Panc1 (cell line): ENCODE measurements at regions not wholly inside any gene's neighbourhood (a gene's known extent, or its start where the extent isn't known, plus 50 kb on each side); places are given as distances from the start of the nearest gene placed in this dataset.

Experiments used
- ATAC-seq: fragments of 200-7000 bp; cut with Tn5 transposase; 2 replicates; pipeline ENCODE4 v1.9.1; 2020; ENCODE audit warnings: mild to moderate bottlenecking, moderate library complexity
- BruUV-seq: library from RNA; stranded (reverse); fragments of 400-500 nt; replicated peaks from 2 replicates; lab custom pipeline; 2021; lab: Mats Ljungman, UMichigan
- CTCF ChIA-PET: fragments of 300-600 bp; sonication (Branson Sonifier 250); formaldehyde crosslinking; loops from one replicate; lab custom pipeline; 2022; ENCODE audit warnings: antibody characterized with exemption; lab: Charles Lee
- POLR2A ChIA-PET: fragments of 300-600 bp; sonication (Branson Sonifier 250); formaldehyde crosslinking; loops from one replicate; lab custom pipeline; 2022; ENCODE audit warnings: antibody characterized with exemption; lab: Charles Lee
- DNase-seq: peaks from one replicate; pipeline ENCODE4 v3.0.0-alpha.2; 2010; ENCODE audit warnings: low read depth, low spot score
- H3K27ac ChIP-seq: 2 replicates; pipeline ENCODE4 v1.5.1; 2011; ENCODE audit warnings: mild to moderate bottlenecking, low read length, inconsistent platforms
- H3K27me3 ChIP-seq: fragments of 200-500 bp; sonication (Bioruptor generic); 2 replicates; pipeline ENCODE4 v1.6.0; 2014; ENCODE audit warnings: low read length, inconsistent platforms; ENCODE audit not compliant: control insufficient read depth, insufficient read depth
- H3K36me3 ChIP-seq: fragments of 200-500 bp; sonication (Bioruptor generic); 2 replicates; pipeline ENCODE4 v1.5.1; 2014; ENCODE audit warnings: inconsistent platforms, mild to moderate bottlenecking, low read length, moderate library complexity; ENCODE audit not compliant: control insufficient read depth, insufficient read depth
- H3K4me1 ChIP-seq: 2 replicates; pipeline ENCODE4 v1.5.1; 2011; ENCODE audit warnings: inconsistent platforms, mild to moderate bottlenecking, low read length, moderate library complexity; ENCODE audit not compliant: control insufficient read depth, insufficient read depth
- H3K4me3 ChIP-seq, 2 experiments: 2 replicates each; pipeline ENCODE4 v1.5.1; 2011 to 2012; ENCODE audit warnings: low read depth in 2 of 2, low read length in 2 of 2, mild to moderate bottlenecking in 2 of 2, inconsistent platforms in 1 of 2, moderate library complexity in 1 of 2
- H3K9me3 ChIP-seq: fragments of 200-500 bp; sonication (Bioruptor generic); 2 replicates; pipeline ENCODE4 v1.5.1; 2014; ENCODE audit warnings: low read depth, mild to moderate bottlenecking, inconsistent platforms, low read length, moderate library complexity; ENCODE audit not compliant: control insufficient read depth, insufficient read depth
- POLR2AphosphoS5 ChIP-seq: IDR thresholded peaks from 2 replicates; pipeline ENCODE4 v1.6.1; 2012; ENCODE audit warnings: mild to moderate bottlenecking, low read depth, low read length, moderate library complexity
- SIN3A ChIP-seq: IDR thresholded peaks from 2 replicates; pipeline ENCODE4 v1.6.1; 2012; ENCODE audit warnings: low read depth, mild to moderate bottlenecking, low read length, moderate library complexity, borderline replicate concordance; ENCODE audit not compliant: insufficient read depth
- TCF7L2 ChIP-seq: IDR thresholded peaks from 2 replicates; pipeline ENCODE4 v1.6.1; 2011; ENCODE audit warnings: mild to moderate bottlenecking, low read depth, low read length, inconsistent platforms
- in situ Hi-C: cut with HindIII; loops from 2 replicates; pipeline ENCODE4 v1.10.0; 2016; ENCODE audit warnings: low sequenced_read_pairs, low pct_unique_long_range_greater_than_20kb
- intact Hi-C: fragments of 100-400 bp; cut with micrococcal nuclease; formaldehyde crosslinking; loops from one replicate; pipeline ENCODE4 v1.10.0; 2022; ENCODE audit not compliant: unreplicated experiment
- TF ChIP-seq, protein P1 (sequence below): fragments of 450-650 bp; IDR thresholded peaks from 2 replicates; pipeline ENCODE4 v1.5.1; 2017; ENCODE audit warnings: mild to moderate bottlenecking
- TF ChIP-seq, protein P2 (sequence below), 2 experiments: IDR thresholded peaks; 2 replicates each; pipeline ENCODE4 v1.6.1; 2011 to 2012; ENCODE audit warnings: low read depth in 2 of 2, control low read depth in 1 of 2, low read length in 1 of 2, mild to moderate bottlenecking in 1 of 2, moderate library complexity in 1 of 2; ENCODE audit not compliant: insufficient read depth in 1 of 2

DNA sequence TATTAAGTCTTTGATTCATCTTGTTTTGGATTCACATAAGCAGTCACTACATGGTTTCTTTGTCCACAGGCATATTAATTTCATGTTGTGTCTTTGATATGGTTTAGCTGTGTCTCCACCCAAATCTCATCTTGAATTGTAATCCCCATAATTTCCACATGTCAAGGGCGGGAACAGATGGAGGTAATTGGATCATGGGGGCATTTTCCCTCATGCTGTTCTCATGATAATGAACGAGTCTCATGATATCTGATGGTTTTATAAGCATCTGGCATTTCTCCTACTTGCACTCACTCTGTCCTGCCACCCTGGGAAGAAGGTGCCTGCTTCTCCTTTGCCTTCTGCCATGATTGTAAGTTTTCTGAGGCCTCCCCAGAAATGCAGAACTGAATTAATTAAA, 1811.2 kb upstream of the PCDH10 start:
- in situ Hi-C loops (no loop called here), intact Hi-C loops (no loop called here)
- CTCF ChIA-PET: no interaction called here
- Histone ChIP-seq H3K27me3 (no peaks in the 10 kb centered on the region), H3K9me3 (no peaks in the 10 kb centered on the region), H3K36me3 (no peaks in the 10 kb centered on the region), H3K4me3 (no peak overlapping the region), H3K4me1 (no peaks in the 10 kb centered on the region), H3K27ac (no peak overlapping the region)
- POLR2A ChIA-PET: no interaction called here
- no peak for TF ChIP-seq POLR2AphosphoS5
- TF ChIP-seq TCF7L2: no peak
- no peak for TF ChIP-seq SIN3A
- TF ChIP-seq, protein P1, sequence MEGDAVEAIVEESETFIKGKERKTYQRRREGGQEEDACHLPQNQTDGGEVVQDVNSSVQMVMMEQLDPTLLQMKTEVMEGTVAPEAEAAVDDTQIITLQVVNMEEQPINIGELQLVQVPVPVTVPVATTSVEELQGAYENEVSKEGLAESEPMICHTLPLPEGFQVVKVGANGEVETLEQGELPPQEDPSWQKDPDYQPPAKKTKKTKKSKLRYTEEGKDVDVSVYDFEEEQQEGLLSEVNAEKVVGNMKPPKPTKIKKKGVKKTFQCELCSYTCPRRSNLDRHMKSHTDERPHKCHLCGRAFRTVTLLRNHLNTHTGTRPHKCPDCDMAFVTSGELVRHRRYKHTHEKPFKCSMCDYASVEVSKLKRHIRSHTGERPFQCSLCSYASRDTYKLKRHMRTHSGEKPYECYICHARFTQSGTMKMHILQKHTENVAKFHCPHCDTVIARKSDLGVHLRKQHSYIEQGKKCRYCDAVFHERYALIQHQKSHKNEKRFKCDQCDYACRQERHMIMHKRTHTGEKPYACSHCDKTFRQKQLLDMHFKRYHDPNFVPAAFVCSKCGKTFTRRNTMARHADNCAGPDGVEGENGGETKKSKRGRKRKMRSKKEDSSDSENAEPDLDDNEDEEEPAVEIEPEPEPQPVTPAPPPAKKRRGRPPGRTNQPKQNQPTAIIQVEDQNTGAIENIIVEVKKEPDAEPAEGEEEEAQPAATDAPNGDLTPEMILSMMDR: no peak
- TF ChIP-seq, protein P2, sequence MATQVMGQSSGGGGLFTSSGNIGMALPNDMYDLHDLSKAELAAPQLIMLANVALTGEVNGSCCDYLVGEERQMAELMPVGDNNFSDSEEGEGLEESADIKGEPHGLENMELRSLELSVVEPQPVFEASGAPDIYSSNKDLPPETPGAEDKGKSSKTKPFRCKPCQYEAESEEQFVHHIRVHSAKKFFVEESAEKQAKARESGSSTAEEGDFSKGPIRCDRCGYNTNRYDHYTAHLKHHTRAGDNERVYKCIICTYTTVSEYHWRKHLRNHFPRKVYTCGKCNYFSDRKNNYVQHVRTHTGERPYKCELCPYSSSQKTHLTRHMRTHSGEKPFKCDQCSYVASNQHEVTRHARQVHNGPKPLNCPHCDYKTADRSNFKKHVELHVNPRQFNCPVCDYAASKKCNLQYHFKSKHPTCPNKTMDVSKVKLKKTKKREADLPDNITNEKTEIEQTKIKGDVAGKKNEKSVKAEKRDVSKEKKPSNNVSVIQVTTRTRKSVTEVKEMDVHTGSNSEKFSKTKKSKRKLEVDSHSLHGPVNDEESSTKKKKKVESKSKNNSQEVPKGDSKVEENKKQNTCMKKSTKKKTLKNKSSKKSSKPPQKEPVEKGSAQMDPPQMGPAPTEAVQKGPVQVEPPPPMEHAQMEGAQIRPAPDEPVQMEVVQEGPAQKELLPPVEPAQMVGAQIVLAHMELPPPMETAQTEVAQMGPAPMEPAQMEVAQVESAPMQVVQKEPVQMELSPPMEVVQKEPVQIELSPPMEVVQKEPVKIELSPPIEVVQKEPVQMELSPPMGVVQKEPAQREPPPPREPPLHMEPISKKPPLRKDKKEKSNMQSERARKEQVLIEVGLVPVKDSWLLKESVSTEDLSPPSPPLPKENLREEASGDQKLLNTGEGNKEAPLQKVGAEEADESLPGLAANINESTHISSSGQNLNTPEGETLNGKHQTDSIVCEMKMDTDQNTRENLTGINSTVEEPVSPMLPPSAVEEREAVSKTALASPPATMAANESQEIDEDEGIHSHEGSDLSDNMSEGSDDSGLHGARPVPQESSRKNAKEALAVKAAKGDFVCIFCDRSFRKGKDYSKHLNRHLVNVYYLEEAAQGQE (IDR thresholded peaks at IDR 0.05; ENCODE audit: insufficient read depth in 1 of 2, low read depth in 2 of 2, low read length in 1 of 2): no peak
- ATAC-seq (no peak), DNase-seq (no peak)
- no TSS peak for BruUV-seq

DNA sequence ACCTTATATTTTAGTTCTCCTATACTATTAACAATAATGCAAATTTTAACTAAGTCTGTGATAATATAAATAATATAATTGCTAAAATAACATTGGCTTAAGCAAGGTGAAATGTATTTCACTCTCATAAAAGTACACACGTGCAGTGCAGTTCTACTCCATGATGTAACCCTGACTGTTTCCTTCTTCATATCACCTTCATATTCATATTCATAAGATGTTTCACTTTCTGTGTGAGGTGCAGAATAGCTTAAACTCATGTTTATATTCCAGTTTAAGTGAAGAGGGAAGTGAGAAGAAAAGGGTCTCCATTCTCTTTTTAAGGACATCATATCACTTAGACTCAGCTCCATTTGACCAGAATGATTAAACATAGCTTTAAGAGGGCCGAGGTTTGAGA, 1810.0 kb upstream of the PCDH10 start:
- Histone ChIP-seq H3K27ac (no peak overlapping the region), H3K36me3 (no peaks in the 10 kb centered on the region), H3K4me1 (no peaks in the 10 kb centered on the region), H3K9me3 (no peaks in the 10 kb centered on the region), H3K27me3 (no peaks in the 10 kb centered on the region), H3K4me3 (no peak overlapping the region)
- intact Hi-C loops: no loop called here
- TF ChIP-seq SIN3A: no peak
- TF ChIP-seq TCF7L2: no peak
- TF ChIP-seq, protein P2 (IDR thresholded peaks at IDR 0.05; ENCODE audit: insufficient read depth in 1 of 2, low read depth in 2 of 2, low read length in 1 of 2): no peak
- TF ChIP-seq POLR2AphosphoS5: no peak
- TF ChIP-seq, protein P1: no peak
- in situ Hi-C loops: no loop called here
- DNase-seq (no peak), ATAC-seq (no peak)
- POLR2A ChIA-PET: no interaction called here
- CTCF ChIA-PET: no interaction called here
- BruUV-seq: no TSS peak
